K562 (cell line): ENCODE measurements at regions not wholly inside any gene's neighbourhood (a gene's known extent, or its start where the extent isn't known, plus 50 kb on each side); places are given as distances from the start of the nearest gene placed in this dataset.

Experiments
- ATAC-seq: fragments of 200-7000 bp; cut with Tn5 transposase; 3 replicates; pipeline ENCODE4 v1.9.1; 2020; ENCODE audit warnings: moderate library complexity
- BruUV-seq: library from RNA; stranded (reverse); fragments of 400-500 nt; replicated peaks from 2 replicates; lab custom pipeline; 2021; lab: Mats Ljungman, UMichigan
- CTCF ChIA-PET: fragments of 300-600 bp; formaldehyde crosslinking; extraction: SDS; loops from one replicate; lab custom pipeline; 2021; ENCODE audit warnings: low intra/inter-chr PET ratio; lab: Yijun Ruan, JAX
- POLR2A ChIA-PET: fragments of 300-600, 350-650 bp; sonication (Branson Sonifier 250); formaldehyde crosslinking; extraction: SDS; loops from one replicate; lab custom pipeline; 2021; ENCODE audit warnings: antibody characterized with exemption, inconsistent platforms; lab: Yijun Ruan, JAX
- DNase-seq, 4 experiments: peaks; one replicate each; pipeline versions ENCODE4 v3.0.0 to v3.0.0-alpha.2; 2011 to 2018; ENCODE audit warnings: low spot score in 3 of 4, mixed read lengths in 3 of 4; ENCODE audit errors: extremely low read depth in 1 of 4
- FAIRE-seq: peaks from 2 replicates; lab custom pipeline; 2011; peaks lifted over from hg19 to GRCh38; lab: Jason Lieb, UNC
- H2AFZ ChIP-seq: 2 replicates; pipeline ENCODE4 v1.6.0; 2011; ENCODE audit warnings: low read depth, low read length, control low read depth, inconsistent platforms
- H3K27ac ChIP-seq: fragments of 200-600 bp; 3 replicates; pipeline ENCODE4 v1.8.0; 2011; ENCODE audit warnings: low read depth, mild to moderate bottlenecking, control low read depth, inconsistent platforms, low read length, moderate library complexity, mixed read lengths; ENCODE audit errors: extremely low read depth
- H3K27me3 ChIP-seq, 2 experiments: fragments of 300-600 bp in 1 of 2; 2 replicates in 1 of 2; 3 replicates in 1 of 2; pipeline versions ENCODE4 v1.6.0 to v1.8.0; 2011; ENCODE audit warnings: inconsistent platforms in 2 of 2, low read length in 2 of 2, mild to moderate bottlenecking in 1 of 2, mixed read lengths in 1 of 2, moderate library complexity in 1 of 2; ENCODE audit not compliant: control insufficient read depth in 2 of 2, insufficient read depth in 2 of 2
- H3K36me3 ChIP-seq: fragments of 300-600 bp; 3 replicates; pipeline ENCODE4 v1.8.0; 2011; ENCODE audit warnings: mild to moderate bottlenecking, low read length, inconsistent platforms; ENCODE audit not compliant: control insufficient read depth, insufficient read depth
- H3K4me1 ChIP-seq, 2 experiments: fragments of 200-600 bp in 1 of 2; replicated peaks in 1 of 2; 2 replicates in 1 of 2; 3 replicates in 1 of 2; pipeline versions ENCODE4 v1.5.1 to v1.8.0; 2011; ENCODE audit warnings: inconsistent platforms in 2 of 2, low read length in 2 of 2, mild to moderate bottlenecking in 1 of 2, mixed read lengths in 1 of 2, moderate library complexity in 1 of 2; ENCODE audit not compliant: control insufficient read depth in 2 of 2, insufficient read depth in 2 of 2
- H3K4me2 ChIP-seq: 2 replicates; pipeline ENCODE4 v1.6.1; 2011; ENCODE audit warnings: low read length, control low read depth, inconsistent platforms, mixed read lengths; ENCODE audit not compliant: insufficient read depth
- H3K4me3 ChIP-seq: fragments of 200-600 bp; sonication (generic), shearing (Covaris generic); 2 replicates; pipeline ENCODE4 v1.5.1; 2016; ENCODE audit warnings: control low read depth, inconsistent platforms
- H3K79me2 ChIP-seq: fragments of 200-600 bp; 3 replicates; pipeline ENCODE4 v1.8.0; 2011; ENCODE audit warnings: low read length, inconsistent platforms; ENCODE audit not compliant: control insufficient read depth, insufficient read depth
- H3K9ac ChIP-seq, 2 experiments: 2 replicates each; pipeline versions ENCODE4 v1.6.0 to v1.6.1; 2011; ENCODE audit warnings: low read depth in 2 of 2, low read length in 2 of 2, control low read depth in 1 of 2, inconsistent platforms in 1 of 2, mild to moderate bottlenecking in 1 of 2, mixed read lengths in 1 of 2; ENCODE audit not compliant: insufficient read depth in 1 of 2
- H3K9me1 ChIP-seq: one replicate; pipeline ENCODE4 v1.6.0; 2011; ENCODE audit warnings: inconsistent platforms, mild to moderate bottlenecking, low read length, moderate library complexity; ENCODE audit not compliant: control insufficient read depth, insufficient read depth
- H3K9me3 ChIP-seq: replicated peaks from 2 replicates; pipeline ENCODE4 v1.5.1; 2011; ENCODE audit warnings: low read depth, low read length, inconsistent platforms; ENCODE audit not compliant: control insufficient read depth, insufficient read depth
- H4K20me1 ChIP-seq: replicated peaks from 2 replicates; pipeline ENCODE4 v1.6.1; 2011; ENCODE audit warnings: low read length, inconsistent platforms, mixed read lengths; ENCODE audit not compliant: control insufficient read depth, insufficient read depth
- MTA3 ChIP-seq: fragments of 450-650 bp; formaldehyde crosslinking; IDR thresholded peaks from 2 replicates; pipeline ENCODE4 v1.6.1; 2017; ENCODE audit warnings: mild to moderate bottlenecking, borderline replicate concordance
- ZFPM2 ChIP-seq: fragments of 250-450 bp; sonication (Bioruptor Pico); IDR thresholded peaks from 2 replicates; pipeline ENCODE4 v1.5.1; 2022; ENCODE audit warnings: mild to moderate bottlenecking
- WGBS: fragments of 100-300 bp; shearing (Covaris generic); methylation state at CpG from one replicate; pipeline ENCODE4 v1.1.6; 2016; ENCODE audit warnings: low coverage, mixed read lengths; ENCODE audit not compliant: insufficient coverage; ENCODE audit errors: missing lambda C conversion rate; 5-methylcytosine and 5-hydroxymethylcytosine counted together
- in situ Hi-C: fragments of 300-500 bp; cut with MboI; formaldehyde crosslinking; loops from 4 replicates; pipeline ENCODE4 v1.15.0; 2018; ENCODE audit warnings: inconsistent platforms, mixed read lengths
- intact Hi-C: fragments of 100-400 bp; cut with micrococcal nuclease; formaldehyde crosslinking; loops from 2 replicates; pipeline ENCODE4 v1.14.2; 2022
- TF ChIP-seq, protein P1 (sequence below), 3 experiments: IDR thresholded peaks in 2 of 3; conservative IDR thresholded peaks in 1 of 3; 2 replicates each; pipeline ENCODE4 v1.5.1; 2011 to 2012; ENCODE audit warnings: low read length in 3 of 3, mild to moderate bottlenecking in 3 of 3, control low read depth in 2 of 3, improper control_type of control experiment in 1 of 3, inconsistent platforms in 1 of 3, low read depth in 1 of 3, mixed read lengths in 1 of 3, moderate library complexity in 1 of 3; ENCODE audit not compliant: insufficient read depth in 2 of 3
- TF ChIP-seq, protein P2 (sequence below), 2 experiments: fragments of 450-650 bp in 1 of 2; IDR thresholded peaks; 2 replicates each; pipeline ENCODE4 v1.6.1; 2011 to 2017; ENCODE audit warnings: low read depth in 2 of 2, antibody characterized with exemption in 1 of 2, borderline replicate concordance in 1 of 2, low read length in 1 of 2, mild to moderate bottlenecking in 1 of 2, mixed read lengths in 1 of 2; ENCODE audit not compliant: control insufficient read depth in 1 of 2

DNA sequence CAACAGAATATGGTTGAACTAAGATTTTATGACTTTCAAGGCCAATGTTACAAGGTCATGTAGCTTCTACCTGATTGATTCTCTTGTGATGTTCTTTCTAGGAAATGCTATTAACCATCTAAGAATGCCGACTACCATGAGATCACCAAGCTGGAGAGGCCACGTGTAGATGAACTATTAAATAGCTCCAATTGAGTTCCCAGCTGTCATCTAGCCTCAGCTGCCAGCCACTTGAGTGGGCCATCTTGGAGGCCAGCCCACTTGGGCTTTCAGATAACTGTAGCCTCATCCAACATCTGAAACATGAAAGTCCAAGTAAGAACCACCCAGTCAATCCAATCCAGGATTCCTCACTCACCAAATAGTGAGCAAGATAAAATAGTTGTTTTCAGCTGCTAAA, 376.9 kb upstream of the TMEFF2 start (continued):
- TF ChIP-seq, protein P1, sequence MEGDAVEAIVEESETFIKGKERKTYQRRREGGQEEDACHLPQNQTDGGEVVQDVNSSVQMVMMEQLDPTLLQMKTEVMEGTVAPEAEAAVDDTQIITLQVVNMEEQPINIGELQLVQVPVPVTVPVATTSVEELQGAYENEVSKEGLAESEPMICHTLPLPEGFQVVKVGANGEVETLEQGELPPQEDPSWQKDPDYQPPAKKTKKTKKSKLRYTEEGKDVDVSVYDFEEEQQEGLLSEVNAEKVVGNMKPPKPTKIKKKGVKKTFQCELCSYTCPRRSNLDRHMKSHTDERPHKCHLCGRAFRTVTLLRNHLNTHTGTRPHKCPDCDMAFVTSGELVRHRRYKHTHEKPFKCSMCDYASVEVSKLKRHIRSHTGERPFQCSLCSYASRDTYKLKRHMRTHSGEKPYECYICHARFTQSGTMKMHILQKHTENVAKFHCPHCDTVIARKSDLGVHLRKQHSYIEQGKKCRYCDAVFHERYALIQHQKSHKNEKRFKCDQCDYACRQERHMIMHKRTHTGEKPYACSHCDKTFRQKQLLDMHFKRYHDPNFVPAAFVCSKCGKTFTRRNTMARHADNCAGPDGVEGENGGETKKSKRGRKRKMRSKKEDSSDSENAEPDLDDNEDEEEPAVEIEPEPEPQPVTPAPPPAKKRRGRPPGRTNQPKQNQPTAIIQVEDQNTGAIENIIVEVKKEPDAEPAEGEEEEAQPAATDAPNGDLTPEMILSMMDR (IDR thresholded peaks at IDR 0.05 in 2 of 3, conservative IDR thresholded peaks at IDR 0.05 in 1 of 3; ENCODE audit: insufficient read depth in 2 of 3, low read depth in 1 of 3, low read length in 3 of 3), result no peak
- TF ChIP-seq, protein P2, sequence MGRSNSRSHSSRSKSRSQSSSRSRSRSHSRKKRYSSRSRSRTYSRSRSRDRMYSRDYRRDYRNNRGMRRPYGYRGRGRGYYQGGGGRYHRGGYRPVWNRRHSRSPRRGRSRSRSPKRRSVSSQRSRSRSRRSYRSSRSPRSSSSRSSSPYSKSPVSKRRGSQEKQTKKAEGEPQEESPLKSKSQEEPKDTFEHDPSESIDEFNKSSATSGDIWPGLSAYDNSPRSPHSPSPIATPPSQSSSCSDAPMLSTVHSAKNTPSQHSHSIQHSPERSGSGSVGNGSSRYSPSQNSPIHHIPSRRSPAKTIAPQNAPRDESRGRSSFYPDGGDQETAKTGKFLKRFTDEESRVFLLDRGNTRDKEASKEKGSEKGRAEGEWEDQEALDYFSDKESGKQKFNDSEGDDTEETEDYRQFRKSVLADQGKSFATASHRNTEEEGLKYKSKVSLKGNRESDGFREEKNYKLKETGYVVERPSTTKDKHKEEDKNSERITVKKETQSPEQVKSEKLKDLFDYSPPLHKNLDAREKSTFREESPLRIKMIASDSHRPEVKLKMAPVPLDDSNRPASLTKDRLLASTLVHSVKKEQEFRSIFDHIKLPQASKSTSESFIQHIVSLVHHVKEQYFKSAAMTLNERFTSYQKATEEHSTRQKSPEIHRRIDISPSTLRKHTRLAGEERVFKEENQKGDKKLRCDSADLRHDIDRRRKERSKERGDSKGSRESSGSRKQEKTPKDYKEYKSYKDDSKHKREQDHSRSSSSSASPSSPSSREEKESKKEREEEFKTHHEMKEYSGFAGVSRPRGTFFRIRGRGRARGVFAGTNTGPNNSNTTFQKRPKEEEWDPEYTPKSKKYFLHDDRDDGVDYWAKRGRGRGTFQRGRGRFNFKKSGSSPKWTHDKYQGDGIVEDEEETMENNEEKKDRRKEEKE (IDR thresholded peaks at IDR 0.05; ENCODE audit: borderline replicate concordance in 1 of 2, control insufficient read depth in 1 of 2, low read depth in 2 of 2, low read length in 1 of 2), result no peak
- TF ChIP-seq ZFPM2 (CRISPR knock-in tag), result no peak
- TF ChIP-seq, all 486 proteins: peak for 0

DNA sequence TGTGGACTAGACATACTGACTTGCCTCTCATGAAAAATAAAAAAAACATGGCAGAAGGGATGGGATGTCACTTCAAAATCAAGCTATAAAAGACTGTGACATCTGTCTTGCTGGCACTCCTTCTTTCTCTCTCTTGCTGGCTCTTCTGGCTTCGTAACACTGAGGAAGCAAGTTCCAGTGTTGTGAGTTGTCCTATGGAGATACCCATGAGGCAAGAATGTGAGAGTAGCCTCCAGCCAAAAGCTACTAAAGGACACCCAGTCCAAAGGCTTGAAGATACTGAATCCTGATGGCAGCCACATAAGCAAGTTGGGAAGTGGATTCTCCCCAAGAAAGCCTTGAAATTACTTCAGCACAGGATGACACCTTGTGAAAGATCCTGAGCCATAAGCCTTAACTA, 376.1 kb upstream of the TMEFF2 start:
- no peak overlapping the region for H3K4me3 ChIP-seq
- no peaks in the 10 kb centered on the region for H3K9me3 ChIP-seq
- H3K27ac ChIP-seq, result no peak overlapping the region
- no TSS peak for BruUV-seq
- FAIRE-seq, result no peak
- H3K4me1 ChIP-seq, result no peaks in the 10 kb centered on the region
- intact Hi-C loops (no loop called here), in situ Hi-C loops (no loop called here)
- H3K36me3 ChIP-seq, result no peaks in the 10 kb centered on the region
- H3K27me3 ChIP-seq, result no peaks in the 10 kb centered on the region
- H2AFZ ChIP-seq, result no peak overlapping the region
- ChIA-PET CTCF (no interaction called here), POLR2A (no interaction called here)
- H3K9me1 ChIP-seq, result no peaks in the 10 kb centered on the region
- DNase-seq, result no peak
- no peak for ATAC-seq
- no peaks in the 10 kb centered on the region for H3K79me2 ChIP-seq
- no peak overlapping the region for H3K9ac ChIP-seq
- H4K20me1 ChIP-seq, result no peaks in the 10 kb centered on the region
- WGBS, result no CpG with 5 or more reads among the region's 1 CpG
- TF ChIP-seq MTA3, result no peak
- H3K4me2 ChIP-seq, result no peak overlapping the region
